H9 (cell line): ENCODE measurements at regions not wholly inside any gene's neighbourhood (a gene's known extent, or its start where the extent isn't known, plus 50 kb on each side); places are given as distances from the start of the nearest gene placed in this dataset.

Experiments used
- DNase-seq: peaks from one replicate; pipeline ENCODE4 v3.0.0-alpha.2; 2017
- H2AFZ ChIP-seq: one replicate; pipeline ENCODE4 v1.6.1; 2013; ENCODE audit warnings: mild to moderate bottlenecking, low read length, control low read depth, moderate library complexity
- H2AK5ac ChIP-seq: 2 replicates; pipeline ENCODE4 v1.6.1; 2013; ENCODE audit warnings: low read length, control low read depth, mixed read lengths; ENCODE audit not compliant: insufficient read length
- H2BK120ac ChIP-seq: one replicate; pipeline ENCODE4 v1.6.1; 2013; ENCODE audit warnings: low read depth, mild to moderate bottlenecking, low read length, control low read depth, inconsistent platforms; ENCODE audit not compliant: poor library complexity, severe bottlenecking
- H2BK12ac ChIP-seq: 2 replicates; pipeline ENCODE4 v1.6.1; 2013; ENCODE audit warnings: low read length, control low read depth, mixed read lengths, low read depth; ENCODE audit not compliant: insufficient read length
- H2BK15ac ChIP-seq: 2 replicates; pipeline ENCODE4 v1.6.1; 2013; ENCODE audit warnings: low read depth, low read length, control low read depth
- H2BK20ac ChIP-seq: one replicate; pipeline ENCODE4 v1.6.1; 2013; ENCODE audit warnings: low read depth, mild to moderate bottlenecking, low read length, control low read depth, inconsistent platforms; ENCODE audit not compliant: poor library complexity, severe bottlenecking
- H2BK5ac ChIP-seq: 2 replicates; pipeline ENCODE4 v1.6.1; 2013; ENCODE audit warnings: low read length, control low read depth, mixed read lengths; ENCODE audit not compliant: insufficient read length
- H3K14ac ChIP-seq: 2 replicates; pipeline ENCODE4 v1.6.1; 2013; ENCODE audit warnings: low read length, control low read depth; ENCODE audit not compliant: insufficient read depth
- H3K18ac ChIP-seq: 2 replicates; pipeline ENCODE4 v1.6.1; 2013; ENCODE audit warnings: low read depth, mild to moderate bottlenecking, mixed read lengths, low read length, control low read depth; ENCODE audit not compliant: insufficient read length
- H3K23ac ChIP-seq: 2 replicates; pipeline ENCODE4 v1.6.1; 2013; ENCODE audit warnings: low read length, control low read depth, mixed read lengths, low read depth; ENCODE audit not compliant: insufficient read length
- H3K23me2 ChIP-seq: 2 replicates; pipeline ENCODE4 v1.6.1; 2013; ENCODE audit warnings: low read depth, mild to moderate bottlenecking, mixed read lengths, low read length, control low read depth; ENCODE audit not compliant: insufficient read length, poor library complexity, severe bottlenecking
- H3K27ac ChIP-seq: 2 replicates; pipeline ENCODE4 v1.5.1; 2013; ENCODE audit warnings: low read length, control low read depth, mixed read lengths, low read depth; ENCODE audit not compliant: insufficient read length
- H3K27me3 ChIP-seq: 2 replicates; pipeline ENCODE4 v1.6.1; 2013; ENCODE audit warnings: low read length, control low read depth, inconsistent platforms; ENCODE audit not compliant: insufficient read depth
- H3K4ac ChIP-seq: 2 replicates; pipeline ENCODE4 v1.6.1; 2013; ENCODE audit warnings: low read depth, mild to moderate bottlenecking, control low read depth, inconsistent platforms, low read length, moderate library complexity
- H3K4me1 ChIP-seq: 2 replicates; pipeline ENCODE4 v1.6.1; 2013; ENCODE audit warnings: low read length, control low read depth, inconsistent platforms; ENCODE audit not compliant: insufficient read depth
- H3K4me2 ChIP-seq: 2 replicates; pipeline ENCODE4 v1.6.1; 2013; ENCODE audit warnings: low read length, control low read depth, mixed read lengths; ENCODE audit not compliant: insufficient read length, insufficient read depth
- H3K56ac ChIP-seq: 2 replicates; pipeline ENCODE4 v1.6.1; 2013; ENCODE audit warnings: low read depth, mild to moderate bottlenecking, mixed read lengths, low read length, control low read depth; ENCODE audit not compliant: insufficient read length
- H3K79me1 ChIP-seq: 2 replicates; pipeline ENCODE4 v1.6.1; 2013; ENCODE audit warnings: low read depth, mild to moderate bottlenecking, moderate library complexity, low read length, control low read depth, inconsistent platforms; ENCODE audit not compliant: insufficient read depth, poor library complexity, severe bottlenecking
- H3K79me2 ChIP-seq: 2 replicates; pipeline ENCODE4 v1.6.1; 2013; ENCODE audit warnings: low read length, control low read depth, inconsistent platforms; ENCODE audit not compliant: insufficient read depth
- H3K9ac ChIP-seq: 2 replicates; pipeline ENCODE4 v1.6.1; 2013; ENCODE audit warnings: low read length, control low read depth, mixed read lengths; ENCODE audit not compliant: insufficient read length; ENCODE audit errors: extremely low read depth
- H3K9me3 ChIP-seq: one replicate; pipeline ENCODE4 v1.6.1; 2013; ENCODE audit warnings: low read depth, low read length, inconsistent platforms; ENCODE audit not compliant: control insufficient read depth
- H3T11ph ChIP-seq: one replicate; pipeline ENCODE4 v1.6.1; 2013; ENCODE audit warnings: mild to moderate bottlenecking, low read length, control low read depth, inconsistent platforms
- H4K20me1 ChIP-seq: one replicate; pipeline ENCODE4 v1.6.1; 2013; ENCODE audit not compliant: control insufficient read depth, insufficient read length, insufficient read depth
- H4K5ac ChIP-seq: 2 replicates; pipeline ENCODE4 v1.6.1; 2013; ENCODE audit warnings: low read depth, mild to moderate bottlenecking, mixed read lengths, low read length, control low read depth; ENCODE audit not compliant: insufficient read length
- H4K8ac ChIP-seq: replicated peaks from 2 replicates; pipeline ENCODE4 v1.6.1; 2013; ENCODE audit warnings: low read length, control low read depth, mixed read lengths, low read depth; ENCODE audit not compliant: insufficient read length
- H4K91ac ChIP-seq: 2 replicates; pipeline ENCODE4 v1.6.1; 2013; ENCODE audit warnings: low read depth, mild to moderate bottlenecking, moderate library complexity, mixed read lengths, low read length, control low read depth; ENCODE audit not compliant: insufficient read length
- H3K27ac Mint-ChIP-seq, 3 experiments: 2 replicates in 2 of 3; 3 replicates in 1 of 3; pipeline ENCODE4 v1.8.0; 2020 to 2021; ENCODE audit warnings: mixed read lengths in 3 of 3, mild to moderate bottlenecking in 1 of 3, moderate library complexity in 1 of 3
- H3K27me3 Mint-ChIP-seq: 2 replicates; pipeline ENCODE4 v1.8.0; 2021; ENCODE audit warnings: low read depth, mild to moderate bottlenecking, moderate library complexity, mixed read lengths
- H3K36me3 Mint-ChIP-seq, 3 experiments: 2 replicates in 2 of 3; 3 replicates in 1 of 3; pipeline ENCODE4 v1.8.0; 2020 to 2021; ENCODE audit warnings: low read depth in 3 of 3, mixed read lengths in 3 of 3; ENCODE audit not compliant: insufficient read depth in 1 of 3
- H3K4me1 Mint-ChIP-seq, 2 experiments: 2 replicates each; pipeline ENCODE4 v1.8.0; 2020; ENCODE audit warnings: mixed read lengths in 2 of 2
- H3K4me3 Mint-ChIP-seq, 2 experiments: 2 replicates in 1 of 2; 3 replicates in 1 of 2; pipeline ENCODE4 v1.8.0; 2020 to 2021; ENCODE audit warnings: mild to moderate bottlenecking in 2 of 2, mixed read lengths in 2 of 2, moderate library complexity in 1 of 2
- H3K9me3 Mint-ChIP-seq, 2 experiments: 2 replicates in 1 of 2; 3 replicates in 1 of 2; pipeline ENCODE4 v1.8.0; 2020; ENCODE audit warnings: mild to moderate bottlenecking in 2 of 2, mixed read lengths in 2 of 2, moderate library complexity in 1 of 2
- WGBS: extraction: QIAGEN DNeasy Blood & Tissue Kit; methylation state at CpG from one replicate; pipeline ENCODE4 v1.1.7; 2013; ENCODE audit warnings: missing lambda C conversion rate, low lambda C conversion rate, mixed read lengths; ENCODE audit not compliant: insufficient read length; ENCODE audit errors: extremely low coverage; 5-methylcytosine and 5-hydroxymethylcytosine counted together
- TF ChIP-seq, protein P1 (sequence below): fragments of 200-600 bp; sonication (generic); conservative IDR thresholded peaks from 3 replicates; pipeline ENCODE4 v1.8.0; 2021; ENCODE audit warnings: antibody characterized with exemption, mild to moderate bottlenecking

DNA sequence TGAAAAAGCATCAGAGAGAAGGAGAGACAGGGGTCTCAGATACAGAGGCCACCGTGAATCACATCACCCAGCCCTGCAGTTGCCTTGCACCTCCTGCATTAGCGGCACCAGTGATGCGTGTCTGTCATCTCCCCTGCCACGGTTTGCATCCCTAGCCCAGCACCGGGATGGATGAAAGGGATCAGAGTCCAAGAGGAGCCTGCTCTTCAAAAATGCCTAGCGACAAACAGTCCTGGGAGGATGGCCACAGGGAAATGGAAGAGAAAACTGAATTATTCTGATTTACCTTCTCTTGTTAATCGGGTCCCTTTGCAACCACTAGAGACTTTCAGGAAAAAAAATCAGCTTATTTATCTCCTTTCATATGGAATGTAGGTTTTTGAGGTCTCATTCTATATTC is 495.6 kb upstream of the KIRREL3 start:
- Mint-ChIP-seq H3K27ac (no peak overlapping the region), H3K9me3 (peaks cover 8 to 17% of the 10 kb centered on the region in 2 experiments; a peak in 4 of 5 replicates)
- no peak overlapping the region for H3K27ac ChIP-seq

More for the DNA sequence above, 495.6 kb upstream of the KIRREL3 start:
- H3K9ac ChIP-seq: no peak overlapping the region
- no peak overlapping the region for H2AK5ac ChIP-seq
- no peaks in the 10 kb centered on the region for H4K20me1 ChIP-seq
- no peak overlapping the region for H3K14ac ChIP-seq
- Mint-ChIP-seq H3K36me3 (peaks cover 5 to 10% (median 9%) of the 10 kb centered on the region in 3 experiments; a peak in 6 of 7 replicates), H3K4me1 (peaks cover 3 to 8% of the 10 kb centered on the region in 2 experiments; a peak in 2 of 4 replicates), H3K4me3 (no peak overlapping the region), H3K27me3 (no peaks in the 10 kb centered on the region; the same call in 1 of the 2 replicates)
- H4K8ac ChIP-seq: no peak overlapping the region
- H2AFZ ChIP-seq: no peak overlapping the region
- H4K5ac ChIP-seq: no peak overlapping the region
- H3K4me1 ChIP-seq: no peaks in the 10 kb centered on the region
- no peak overlapping the region for H3T11ph ChIP-seq
- H3K9me3 ChIP-seq: peaks cover 8% of the 10 kb centered on the region
- H3K18ac ChIP-seq: no peak overlapping the region
- no peak for DNase-seq
- no peak overlapping the region for H3K4ac ChIP-seq
- no peak overlapping the region for H4K91ac ChIP-seq
- TF ChIP-seq, protein P1, sequence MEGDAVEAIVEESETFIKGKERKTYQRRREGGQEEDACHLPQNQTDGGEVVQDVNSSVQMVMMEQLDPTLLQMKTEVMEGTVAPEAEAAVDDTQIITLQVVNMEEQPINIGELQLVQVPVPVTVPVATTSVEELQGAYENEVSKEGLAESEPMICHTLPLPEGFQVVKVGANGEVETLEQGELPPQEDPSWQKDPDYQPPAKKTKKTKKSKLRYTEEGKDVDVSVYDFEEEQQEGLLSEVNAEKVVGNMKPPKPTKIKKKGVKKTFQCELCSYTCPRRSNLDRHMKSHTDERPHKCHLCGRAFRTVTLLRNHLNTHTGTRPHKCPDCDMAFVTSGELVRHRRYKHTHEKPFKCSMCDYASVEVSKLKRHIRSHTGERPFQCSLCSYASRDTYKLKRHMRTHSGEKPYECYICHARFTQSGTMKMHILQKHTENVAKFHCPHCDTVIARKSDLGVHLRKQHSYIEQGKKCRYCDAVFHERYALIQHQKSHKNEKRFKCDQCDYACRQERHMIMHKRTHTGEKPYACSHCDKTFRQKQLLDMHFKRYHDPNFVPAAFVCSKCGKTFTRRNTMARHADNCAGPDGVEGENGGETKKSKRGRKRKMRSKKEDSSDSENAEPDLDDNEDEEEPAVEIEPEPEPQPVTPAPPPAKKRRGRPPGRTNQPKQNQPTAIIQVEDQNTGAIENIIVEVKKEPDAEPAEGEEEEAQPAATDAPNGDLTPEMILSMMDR: no peak
- no peak overlapping the region for H3K4me2 ChIP-seq
- no peak overlapping the region for H2BK120ac ChIP-seq
- no peak overlapping the region for H2BK5ac ChIP-seq
- H3K23ac ChIP-seq: no peak overlapping the region
- no peak overlapping the region for H2BK15ac ChIP-seq
- no peak overlapping the region for H3K56ac ChIP-seq
- H3K27me3 ChIP-seq: no peaks in the 10 kb centered on the region
- no peaks in the 10 kb centered on the region for H3K23me2 ChIP-seq
- H2BK12ac ChIP-seq: no peak overlapping the region
- WGBS: no CpG with 5 or more reads among the region's 7 CpGs
- H2BK20ac ChIP-seq: no peak overlapping the region
- H3K79me2 ChIP-seq: no peaks in the 10 kb centered on the region
- no peaks in the 10 kb centered on the region for H3K79me1 ChIP-seq
